GM19035 (cell line): ENCODE measurements at regions not wholly inside any gene's neighbourhood (a gene's known extent, or its start where the extent isn't known, plus 50 kb on each side); places are given as distances from the start of the nearest gene placed in this dataset.

Experiments used
- ATAC-seq: cut with Tn5 transposase; IDR thresholded peaks from one replicate; pipeline ENCODE4 v1.9.1; 2021; ENCODE audit not compliant: unreplicated experiment

DNA sequence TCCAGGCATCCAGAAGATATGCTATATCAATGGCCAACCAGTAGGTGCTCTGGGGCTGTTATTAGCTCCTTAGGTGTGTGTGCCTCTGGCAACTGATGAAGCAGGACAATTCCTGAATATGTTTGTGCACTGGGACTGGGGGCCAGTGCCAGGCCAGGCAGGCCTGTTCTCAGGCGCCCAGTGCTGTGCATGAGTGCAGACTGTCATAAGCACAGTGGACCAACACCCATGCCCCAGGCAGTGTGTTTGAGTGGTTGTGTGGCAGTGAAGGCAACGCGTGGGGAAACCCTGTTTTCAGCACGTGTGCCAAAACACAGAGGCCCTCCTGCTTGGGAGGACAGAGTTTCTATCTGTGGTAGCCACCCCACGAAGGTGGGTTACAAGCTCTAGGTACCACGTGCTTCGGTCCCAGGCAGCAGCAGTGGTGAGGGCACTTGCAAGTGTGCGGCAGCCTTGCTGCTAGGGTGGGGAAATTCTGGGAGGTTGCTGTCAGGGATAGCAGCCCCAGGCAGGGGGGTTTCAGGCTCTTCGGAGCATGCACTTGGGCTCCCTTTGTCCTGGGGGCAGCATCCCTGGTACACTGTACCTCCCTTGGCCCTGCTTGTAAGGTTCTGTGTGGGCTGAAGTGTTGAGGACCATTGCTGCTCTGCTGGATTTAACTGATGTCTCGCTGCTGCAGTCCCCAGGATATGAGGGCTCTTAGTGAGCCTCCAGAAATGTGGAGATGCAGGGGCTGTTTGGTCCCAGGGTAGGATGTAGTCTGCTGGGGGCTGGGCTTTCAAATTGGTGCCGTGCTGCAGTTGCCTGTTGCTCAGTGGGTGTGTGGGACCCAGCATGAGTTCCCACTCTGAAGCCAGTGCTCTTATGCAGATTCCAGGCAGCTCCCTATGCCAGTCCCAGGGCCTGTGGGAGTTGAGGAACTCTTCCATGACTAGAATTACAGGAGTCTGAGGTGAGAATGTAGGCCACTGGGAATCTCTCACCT lies 280.9 kb downstream of the RPRM start:
- ATAC-seq: no peak

- no peak for ATAC-seq
Measured at GRCh38 chr2:153196378-153197058, 282.0 kb downstream of the RPRM start.

DNA sequence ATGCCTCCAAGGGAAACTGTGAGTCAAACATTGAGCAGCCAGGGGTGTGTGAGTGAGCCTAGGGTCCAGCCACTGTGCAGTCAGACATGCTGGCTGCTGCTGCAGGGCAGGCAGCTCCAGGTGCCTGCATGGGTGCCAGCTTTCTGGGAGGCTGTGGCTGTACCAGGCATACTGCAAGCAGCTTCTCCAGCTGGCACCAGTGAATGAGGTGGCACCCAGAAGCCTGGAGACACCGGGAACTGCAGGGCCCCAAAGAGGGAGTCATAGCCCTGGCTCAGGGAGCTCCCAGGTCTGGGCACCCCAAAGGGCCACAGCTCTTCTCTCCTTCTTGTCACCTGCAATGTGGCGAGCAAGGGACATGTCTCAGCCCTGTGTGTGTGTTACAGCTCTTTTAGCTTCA lies 283.2 kb downstream of the RPRM start:
- ATAC-seq: no peak

- ATAC-seq: no peak
Measured at GRCh38 chr2:153189091-153189888, 289.3 kb downstream of the RPRM start.

- ATAC-seq: no peak
Measured at GRCh38 chr2:153179808-153180207, 298.8 kb downstream of the RPRM start.

- no peak for ATAC-seq
Measured at GRCh38 chr2:153169609-153170008, 309.0 kb downstream of the RPRM start.

GRCh38 chr2:153165021-153165420 lies 313.5 kb downstream of the RPRM start:
- ATAC-seq: no peak

DNA sequence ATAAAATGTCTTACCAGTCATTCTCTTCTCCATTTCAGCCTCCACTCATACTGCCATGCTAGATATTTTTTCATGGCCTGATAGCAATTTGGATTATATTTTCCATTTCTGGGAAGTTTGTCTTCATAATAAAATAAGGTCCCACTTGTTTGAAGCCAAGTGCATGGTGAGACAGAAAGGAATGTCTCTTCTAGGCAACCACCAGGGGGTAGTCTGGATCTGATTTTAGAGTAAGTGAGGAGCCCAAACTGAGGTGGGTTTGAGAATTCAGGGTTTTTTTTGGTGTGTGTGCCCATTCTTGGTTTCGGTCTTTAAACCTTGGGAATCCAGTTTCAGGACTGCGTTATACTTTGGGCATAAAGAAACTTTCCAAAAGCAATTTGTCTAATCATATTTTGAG lies 315.5 kb downstream of the RPRM start:
- no peak for ATAC-seq

DNA sequence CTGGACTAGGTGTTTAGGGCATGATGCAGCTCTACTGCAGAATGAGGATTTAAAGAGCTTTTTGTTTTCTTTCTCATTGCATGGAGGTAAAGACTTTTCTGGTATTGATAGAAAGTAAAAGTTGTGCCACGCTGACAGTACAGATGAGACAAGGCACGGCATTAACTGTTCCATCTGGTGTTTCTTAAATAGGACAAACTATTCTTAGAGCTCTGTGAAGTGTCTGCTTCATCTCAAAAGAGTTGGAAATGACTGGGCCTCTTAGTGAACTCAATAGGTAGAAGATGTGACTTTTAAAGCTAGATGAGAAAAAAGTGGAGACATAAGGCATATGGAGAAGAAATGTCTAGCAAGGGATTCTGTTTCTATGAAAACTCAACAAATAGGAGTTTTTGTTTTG lies 321.8 kb downstream of the RPRM start:
- ATAC-seq: no peak

DNA sequence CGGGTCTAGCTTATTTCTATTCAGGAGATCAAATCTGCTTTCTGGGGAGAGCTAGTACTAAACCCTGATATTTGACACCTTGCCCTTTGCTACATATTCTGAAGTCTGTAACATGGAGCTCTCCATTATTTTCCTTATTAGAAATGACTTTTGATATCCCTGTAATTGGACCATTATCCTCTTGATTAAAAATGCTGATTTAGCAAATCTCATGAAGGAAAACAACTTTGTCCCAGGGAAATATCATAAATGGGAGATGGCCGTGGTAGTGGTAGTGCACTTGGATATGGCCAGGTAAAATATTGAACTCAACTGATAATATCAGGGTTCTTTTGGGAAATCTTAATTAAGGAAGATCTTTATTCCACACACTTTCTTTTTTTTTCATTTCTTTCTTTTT lies 326.5 kb downstream of the RPRM start:
- no peak for ATAC-seq

- ATAC-seq: no peak
Measured at GRCh38 chr2:153145470-153145978, 333.0 kb downstream of the RPRM start.

GRCh38 chr2:153143540-153143939 lies 335.0 kb downstream of the RPRM start:
- no peak for ATAC-seq

- no peak for ATAC-seq
Measured at GRCh38 chr2:153140498-153140897, 338.1 kb downstream of the RPRM start.

DNA sequence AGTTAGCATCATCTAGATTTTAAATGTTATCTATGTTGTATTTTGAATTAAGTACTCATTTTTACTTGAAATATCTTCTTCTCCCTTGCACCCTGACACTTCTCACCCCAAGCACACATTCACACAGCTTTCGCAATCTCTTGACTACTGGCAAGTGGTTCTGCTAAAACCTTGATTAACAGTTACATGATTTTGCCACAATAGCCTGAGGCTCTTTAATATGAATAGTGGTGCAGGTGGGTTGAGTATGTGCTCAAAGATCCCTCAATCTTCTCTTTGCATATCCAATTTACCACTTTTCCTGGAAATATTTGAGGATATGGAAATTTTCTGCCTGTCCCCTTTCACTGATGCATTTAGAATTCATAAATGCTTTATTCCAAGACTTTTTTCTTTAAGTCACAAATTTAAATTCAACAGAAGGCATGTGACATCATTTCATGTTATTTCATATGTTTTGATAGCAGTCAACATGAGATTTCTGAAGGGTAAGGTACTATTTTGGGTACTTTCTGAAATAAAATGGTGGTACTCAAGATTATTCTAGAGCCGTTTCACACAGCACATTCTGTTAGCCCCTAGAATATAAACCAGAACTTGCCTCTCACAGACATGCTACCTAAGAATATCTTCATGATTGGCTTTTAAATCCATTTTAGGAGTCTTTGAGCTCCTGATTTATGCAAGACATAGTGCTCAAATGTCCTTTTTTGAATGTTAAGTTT lies 339.7 kb downstream of the RPRM start:
- no peak for ATAC-seq

- ATAC-seq: no peak
Measured at GRCh38 chr2:153136216-153136615, 342.3 kb downstream of the RPRM start.

DNA sequence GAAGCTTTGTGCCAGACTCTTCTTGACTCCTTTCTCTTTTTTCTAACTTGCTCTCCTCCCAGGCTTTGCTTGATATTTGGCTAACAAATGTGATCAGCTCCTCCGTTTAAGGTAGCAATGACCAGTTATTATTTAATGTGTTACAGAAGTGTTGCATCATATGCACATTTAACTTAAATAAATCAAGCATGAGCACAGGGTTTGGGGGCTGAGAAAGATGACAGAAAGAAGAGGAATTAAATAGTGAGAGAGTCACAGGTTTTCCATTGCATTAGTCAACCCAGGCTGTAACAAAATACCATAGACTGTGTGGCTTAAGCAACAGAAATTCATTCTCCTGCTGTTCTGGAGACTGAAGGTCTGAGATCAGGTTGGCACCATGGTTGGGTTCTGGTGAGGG lies 343.8 kb downstream of the RPRM start:
- no peak for ATAC-seq

DNA sequence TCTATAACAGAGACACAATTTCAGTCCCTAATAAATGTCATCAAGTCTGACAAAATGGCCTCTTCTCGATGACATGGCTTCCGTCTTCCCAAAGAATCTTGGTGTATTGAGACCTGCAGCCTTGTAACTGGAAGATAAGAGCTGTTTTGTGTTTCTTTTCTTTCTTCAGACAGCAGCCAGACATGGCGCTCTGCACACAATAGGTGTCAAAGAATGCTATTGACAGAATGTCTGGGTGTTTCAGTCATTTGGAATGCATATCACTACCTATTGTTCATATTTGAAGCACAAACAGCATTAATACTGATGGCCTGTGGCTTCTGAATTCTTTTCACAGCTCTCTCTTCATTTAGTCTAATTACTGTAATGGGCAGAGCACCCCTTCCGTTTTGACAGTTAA lies 344.8 kb downstream of the RPRM start:
- no peak for ATAC-seq

- ATAC-seq: no peak
Measured at GRCh38 chr2:153132418-153132817, 346.1 kb downstream of the RPRM start.

GRCh38 chr2:153115141-153115540 lies 363.4 kb downstream of the RPRM start:
- no peak for ATAC-seq

GRCh38 chr2:153110486-153110885 lies 368.1 kb downstream of the RPRM start:
- ATAC-seq: no peak

- no peak for ATAC-seq
Measured at GRCh38 chr2:153109793-153110192, 368.8 kb downstream of the RPRM start.
